ENCODE measurements at regions not wholly inside any gene's neighbourhood (a gene's known extent, or its start where the extent isn't known, plus 50 kb on each side); places are given as distances from the start of the nearest gene placed in this dataset.

DNA sequence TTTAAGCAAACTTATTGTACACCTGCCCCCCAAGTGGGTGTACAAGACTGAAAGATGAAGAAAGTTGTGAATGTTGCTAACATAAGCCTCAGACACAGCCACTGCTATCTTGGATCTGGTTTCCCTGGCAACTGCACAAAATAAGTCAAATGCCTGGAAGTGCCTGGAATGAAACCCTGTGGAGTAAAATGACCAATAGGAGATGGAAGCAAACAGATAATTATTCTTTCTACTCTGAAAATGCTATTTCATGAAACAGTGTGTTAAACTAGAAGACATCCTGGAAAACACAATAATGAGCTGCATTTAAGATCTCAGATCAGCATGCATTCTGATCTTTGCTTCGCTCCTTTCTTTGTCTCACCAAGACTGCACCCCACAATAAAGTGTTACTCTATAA lies 1016.0 kb downstream of the ARAP2 start (continued):
- TF ChIP-seq RBBP5 (IDR thresholded peaks at IDR 0.05; ENCODE audit: borderline replicate concordance, low read depth, low read length) (no peak), EP300 (IDR thresholded peaks at IDR 0.05; ENCODE audit: borderline replicate concordance in 1 of 2, low read depth in 2 of 2, low read length in 2 of 2) (no peak), SP2 (IDR thresholded peaks at IDR 0.05; ENCODE audit: low read length) (no peak), TCF12 (IDR thresholded peaks at IDR 0.05; ENCODE audit: low read depth, low read length) (no peak)
- TF ChIP-seq, protein P1, sequence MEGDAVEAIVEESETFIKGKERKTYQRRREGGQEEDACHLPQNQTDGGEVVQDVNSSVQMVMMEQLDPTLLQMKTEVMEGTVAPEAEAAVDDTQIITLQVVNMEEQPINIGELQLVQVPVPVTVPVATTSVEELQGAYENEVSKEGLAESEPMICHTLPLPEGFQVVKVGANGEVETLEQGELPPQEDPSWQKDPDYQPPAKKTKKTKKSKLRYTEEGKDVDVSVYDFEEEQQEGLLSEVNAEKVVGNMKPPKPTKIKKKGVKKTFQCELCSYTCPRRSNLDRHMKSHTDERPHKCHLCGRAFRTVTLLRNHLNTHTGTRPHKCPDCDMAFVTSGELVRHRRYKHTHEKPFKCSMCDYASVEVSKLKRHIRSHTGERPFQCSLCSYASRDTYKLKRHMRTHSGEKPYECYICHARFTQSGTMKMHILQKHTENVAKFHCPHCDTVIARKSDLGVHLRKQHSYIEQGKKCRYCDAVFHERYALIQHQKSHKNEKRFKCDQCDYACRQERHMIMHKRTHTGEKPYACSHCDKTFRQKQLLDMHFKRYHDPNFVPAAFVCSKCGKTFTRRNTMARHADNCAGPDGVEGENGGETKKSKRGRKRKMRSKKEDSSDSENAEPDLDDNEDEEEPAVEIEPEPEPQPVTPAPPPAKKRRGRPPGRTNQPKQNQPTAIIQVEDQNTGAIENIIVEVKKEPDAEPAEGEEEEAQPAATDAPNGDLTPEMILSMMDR (IDR thresholded peaks at IDR 0.05; ENCODE audit: control extremely low read depth in 1 of 3, insufficient read depth in 1 of 3, low read depth in 1 of 3, low read length in 3 of 3) = no peak
- TF ChIP-seq, protein P2, sequence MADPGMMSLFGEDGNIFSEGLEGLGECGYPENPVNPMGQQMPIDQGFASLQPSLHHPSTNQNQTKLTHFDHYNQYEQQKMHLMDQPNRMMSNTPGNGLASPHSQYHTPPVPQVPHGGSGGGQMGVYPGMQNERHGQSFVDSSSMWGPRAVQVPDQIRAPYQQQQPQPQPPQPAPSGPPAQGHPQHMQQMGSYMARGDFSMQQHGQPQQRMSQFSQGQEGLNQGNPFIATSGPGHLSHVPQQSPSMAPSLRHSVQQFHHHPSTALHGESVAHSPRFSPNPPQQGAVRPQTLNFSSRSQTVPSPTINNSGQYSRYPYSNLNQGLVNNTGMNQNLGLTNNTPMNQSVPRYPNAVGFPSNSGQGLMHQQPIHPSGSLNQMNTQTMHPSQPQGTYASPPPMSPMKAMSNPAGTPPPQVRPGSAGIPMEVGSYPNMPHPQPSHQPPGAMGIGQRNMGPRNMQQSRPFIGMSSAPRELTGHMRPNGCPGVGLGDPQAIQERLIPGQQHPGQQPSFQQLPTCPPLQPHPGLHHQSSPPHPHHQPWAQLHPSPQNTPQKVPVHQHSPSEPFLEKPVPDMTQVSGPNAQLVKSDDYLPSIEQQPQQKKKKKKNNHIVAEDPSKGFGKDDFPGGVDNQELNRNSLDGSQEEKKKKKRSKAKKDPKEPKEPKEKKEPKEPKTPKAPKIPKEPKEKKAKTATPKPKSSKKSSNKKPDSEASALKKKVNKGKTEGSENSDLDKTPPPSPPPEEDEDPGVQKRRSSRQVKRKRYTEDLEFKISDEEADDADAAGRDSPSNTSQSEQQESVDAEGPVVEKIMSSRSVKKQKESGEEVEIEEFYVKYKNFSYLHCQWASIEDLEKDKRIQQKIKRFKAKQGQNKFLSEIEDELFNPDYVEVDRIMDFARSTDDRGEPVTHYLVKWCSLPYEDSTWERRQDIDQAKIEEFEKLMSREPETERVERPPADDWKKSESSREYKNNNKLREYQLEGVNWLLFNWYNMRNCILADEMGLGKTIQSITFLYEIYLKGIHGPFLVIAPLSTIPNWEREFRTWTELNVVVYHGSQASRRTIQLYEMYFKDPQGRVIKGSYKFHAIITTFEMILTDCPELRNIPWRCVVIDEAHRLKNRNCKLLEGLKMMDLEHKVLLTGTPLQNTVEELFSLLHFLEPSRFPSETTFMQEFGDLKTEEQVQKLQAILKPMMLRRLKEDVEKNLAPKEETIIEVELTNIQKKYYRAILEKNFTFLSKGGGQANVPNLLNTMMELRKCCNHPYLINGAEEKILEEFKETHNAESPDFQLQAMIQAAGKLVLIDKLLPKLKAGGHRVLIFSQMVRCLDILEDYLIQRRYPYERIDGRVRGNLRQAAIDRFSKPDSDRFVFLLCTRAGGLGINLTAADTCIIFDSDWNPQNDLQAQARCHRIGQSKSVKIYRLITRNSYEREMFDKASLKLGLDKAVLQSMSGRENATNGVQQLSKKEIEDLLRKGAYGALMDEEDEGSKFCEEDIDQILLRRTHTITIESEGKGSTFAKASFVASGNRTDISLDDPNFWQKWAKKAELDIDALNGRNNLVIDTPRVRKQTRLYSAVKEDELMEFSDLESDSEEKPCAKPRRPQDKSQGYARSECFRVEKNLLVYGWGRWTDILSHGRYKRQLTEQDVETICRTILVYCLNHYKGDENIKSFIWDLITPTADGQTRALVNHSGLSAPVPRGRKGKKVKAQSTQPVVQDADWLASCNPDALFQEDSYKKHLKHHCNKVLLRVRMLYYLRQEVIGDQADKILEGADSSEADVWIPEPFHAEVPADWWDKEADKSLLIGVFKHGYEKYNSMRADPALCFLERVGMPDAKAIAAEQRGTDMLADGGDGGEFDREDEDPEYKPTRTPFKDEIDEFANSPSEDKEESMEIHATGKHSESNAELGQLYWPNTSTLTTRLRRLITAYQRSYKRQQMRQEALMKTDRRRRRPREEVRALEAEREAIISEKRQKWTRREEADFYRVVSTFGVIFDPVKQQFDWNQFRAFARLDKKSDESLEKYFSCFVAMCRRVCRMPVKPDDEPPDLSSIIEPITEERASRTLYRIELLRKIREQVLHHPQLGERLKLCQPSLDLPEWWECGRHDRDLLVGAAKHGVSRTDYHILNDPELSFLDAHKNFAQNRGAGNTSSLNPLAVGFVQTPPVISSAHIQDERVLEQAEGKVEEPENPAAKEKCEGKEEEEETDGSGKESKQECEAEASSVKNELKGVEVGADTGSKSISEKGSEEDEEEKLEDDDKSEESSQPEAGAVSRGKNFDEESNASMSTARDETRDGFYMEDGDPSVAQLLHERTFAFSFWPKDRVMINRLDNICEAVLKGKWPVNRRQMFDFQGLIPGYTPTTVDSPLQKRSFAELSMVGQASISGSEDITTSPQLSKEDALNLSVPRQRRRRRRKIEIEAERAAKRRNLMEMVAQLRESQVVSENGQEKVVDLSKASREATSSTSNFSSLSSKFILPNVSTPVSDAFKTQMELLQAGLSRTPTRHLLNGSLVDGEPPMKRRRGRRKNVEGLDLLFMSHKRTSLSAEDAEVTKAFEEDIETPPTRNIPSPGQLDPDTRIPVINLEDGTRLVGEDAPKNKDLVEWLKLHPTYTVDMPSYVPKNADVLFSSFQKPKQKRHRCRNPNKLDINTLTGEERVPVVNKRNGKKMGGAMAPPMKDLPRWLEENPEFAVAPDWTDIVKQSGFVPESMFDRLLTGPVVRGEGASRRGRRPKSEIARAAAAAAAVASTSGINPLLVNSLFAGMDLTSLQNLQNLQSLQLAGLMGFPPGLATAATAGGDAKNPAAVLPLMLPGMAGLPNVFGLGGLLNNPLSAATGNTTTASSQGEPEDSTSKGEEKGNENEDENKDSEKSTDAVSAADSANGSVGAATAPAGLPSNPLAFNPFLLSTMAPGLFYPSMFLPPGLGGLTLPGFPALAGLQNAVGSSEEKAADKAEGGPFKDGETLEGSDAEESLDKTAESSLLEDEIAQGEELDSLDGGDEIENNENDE (IDR thresholded peaks at IDR 0.05; ENCODE audit: insufficient replicate concordance, low read length) = no peak
